ENCODE measurements at regions not wholly inside any gene's neighbourhood (a gene's known extent, or its start where the extent isn't known, plus 50 kb on each side); places are given as distances from the start of the nearest gene placed in this dataset.

GRCh38 chr11:134822897-134823296, 410.9 kb upstream of the B3GAT1 start:
- no peak for TF ChIP-seq CTCF (IDR thresholded peaks at IDR 0.05; ENCODE audit: insufficient read depth, low read depth, low read length)
- no peak overlapping the region for H3K4me3 ChIP-seq (ENCODE audit: low read depth, low read length)
- ChIA-PET POLR2A (no interaction called here), CTCF (no interaction called here)
- no peak for DNase-seq (ENCODE audit: low read depth)
- no peaks in the 10 kb centered on the region for H3K36me3 ChIP-seq (ENCODE audit: control insufficient read depth, insufficient read depth, low read length)
- H3K27me3 ChIP-seq (ENCODE audit: control insufficient read depth, insufficient read depth, low read length), result no peaks in the 10 kb centered on the region

- no peaks in the 10 kb centered on the region for H3K36me3 ChIP-seq (ENCODE audit: control insufficient read depth, insufficient read depth, low read length)
- CTCF ChIA-PET, result no interaction called here
Observed at GRCh38 chr11:134821422-134821821, 409.4 kb upstream of the B3GAT1 start.

GRCh38 chr11:134819041-134819440, 407.0 kb upstream of the B3GAT1 start:
- Histone ChIP-seq H3K36me3 (ENCODE audit: control insufficient read depth, insufficient read depth, low read length) (no peaks in the 10 kb centered on the region), H3K4me3 (ENCODE audit: low read depth, low read length) (no peak overlapping the region), H3K27me3 (ENCODE audit: control insufficient read depth, insufficient read depth, low read length) (no peaks in the 10 kb centered on the region)
- TF ChIP-seq CTCF (IDR thresholded peaks at IDR 0.05; ENCODE audit: insufficient read depth, low read depth, low read length), result no peak
- no peak for DNase-seq (ENCODE audit: low read depth)
- ChIA-PET POLR2A (no interaction called here), CTCF (no interaction called here)

More at GRCh38 chr11:134821422-134821821, 409.4 kb upstream of the B3GAT1 start:
- Histone ChIP-seq H3K27me3 (ENCODE audit: control insufficient read depth, insufficient read depth, low read length) (no peaks in the 10 kb centered on the region), H3K4me3 (ENCODE audit: low read depth, low read length) (no peak overlapping the region)
- TF ChIP-seq CTCF (IDR thresholded peaks at IDR 0.05; ENCODE audit: insufficient read depth, low read depth, low read length), result no peak
- POLR2A ChIA-PET, result no interaction called here
- no peak for DNase-seq (ENCODE audit: low read depth)

GRCh38 chr11:134818516-134818915, 406.5 kb upstream of the B3GAT1 start:
- CTCF ChIA-PET, result no interaction called here
- no peak for DNase-seq (ENCODE audit: low read depth)

GRCh38 chr11:134815404-134815803, 403.4 kb upstream of the B3GAT1 start:
- DNase-seq (ENCODE audit: low read depth), result no peak
- H3K4me3 ChIP-seq (ENCODE audit: low read depth, low read length), result no peak overlapping the region
- no peaks in the 10 kb centered on the region for H3K27me3 ChIP-seq (ENCODE audit: control insufficient read depth, insufficient read depth, low read length)
- H3K36me3 ChIP-seq (ENCODE audit: control insufficient read depth, insufficient read depth, low read length), result no peaks in the 10 kb centered on the region
- POLR2A ChIA-PET, result no interaction called here
- TF ChIP-seq CTCF (IDR thresholded peaks at IDR 0.05; ENCODE audit: insufficient read depth, low read depth, low read length), result no peak
- CTCF ChIA-PET, result no interaction called here

More at GRCh38 chr11:134818516-134818915, 406.5 kb upstream of the B3GAT1 start:
- POLR2A ChIA-PET, result no interaction called here
- Histone ChIP-seq H3K4me3 (ENCODE audit: low read depth, low read length) (no peak overlapping the region), H3K36me3 (ENCODE audit: control insufficient read depth, insufficient read depth, low read length) (no peaks in the 10 kb centered on the region), H3K27me3 (ENCODE audit: control insufficient read depth, insufficient read depth, low read length) (no peaks in the 10 kb centered on the region)
- no peak for TF ChIP-seq CTCF (IDR thresholded peaks at IDR 0.05; ENCODE audit: insufficient read depth, low read depth, low read length)

Measured in BJ (cell line).